NT2/D1 (cell line): ENCODE measurements at regions not wholly inside any gene's neighbourhood (a gene's known extent, or its start where the extent isn't known, plus 50 kb on each side); places are given as distances from the start of the nearest gene placed in this dataset.

Source experiments
- DNase-seq: peaks from one replicate; pipeline ENCODE4 v3.0.0-alpha.2; 2011; ENCODE audit warnings: low read depth, low spot score
- H3K27me3 ChIP-seq: 2 replicates; pipeline ENCODE4 v1.6.0; 2011; ENCODE audit warnings: mild to moderate bottlenecking; ENCODE audit not compliant: insufficient read length, insufficient read depth
- H3K36me3 ChIP-seq: 2 replicates; pipeline ENCODE4 v1.6.1; 2011; ENCODE audit warnings: mild to moderate bottlenecking, low read length, mixed read lengths; ENCODE audit not compliant: insufficient read depth, insufficient read length
- H3K4me1 ChIP-seq: 2 replicates; pipeline ENCODE4 v1.5.1; 2011; ENCODE audit not compliant: insufficient read depth, insufficient read length
- H3K4me3 ChIP-seq: 2 replicates; pipeline ENCODE4 v1.5.1; 2011; ENCODE audit warnings: low read depth; ENCODE audit not compliant: insufficient read length
- H3K9ac ChIP-seq: 2 replicates; pipeline ENCODE4 v1.6.0; 2011; ENCODE audit warnings: low read depth; ENCODE audit not compliant: insufficient read length
- H3K9me3 ChIP-seq: 2 replicates; pipeline ENCODE4 v1.5.1; 2011; ENCODE audit warnings: mild to moderate bottlenecking, low read length; ENCODE audit not compliant: insufficient read depth
- SUZ12 ChIP-seq: IDR thresholded peaks from 2 replicates; pipeline ENCODE4 v1.6.1; 2011; ENCODE audit not compliant: insufficient read length, insufficient read depth; ENCODE audit errors: extremely low read depth
- YY1 ChIP-seq: IDR thresholded peaks from 2 replicates; pipeline ENCODE4 v1.6.1; 2011; ENCODE audit not compliant: insufficient read length, insufficient read depth
- ZNF274 ChIP-seq: IDR thresholded peaks from 2 replicates; pipeline ENCODE4 v1.6.1; 2011; ENCODE audit warnings: mild to moderate bottlenecking, low read depth, low read length

DNA sequence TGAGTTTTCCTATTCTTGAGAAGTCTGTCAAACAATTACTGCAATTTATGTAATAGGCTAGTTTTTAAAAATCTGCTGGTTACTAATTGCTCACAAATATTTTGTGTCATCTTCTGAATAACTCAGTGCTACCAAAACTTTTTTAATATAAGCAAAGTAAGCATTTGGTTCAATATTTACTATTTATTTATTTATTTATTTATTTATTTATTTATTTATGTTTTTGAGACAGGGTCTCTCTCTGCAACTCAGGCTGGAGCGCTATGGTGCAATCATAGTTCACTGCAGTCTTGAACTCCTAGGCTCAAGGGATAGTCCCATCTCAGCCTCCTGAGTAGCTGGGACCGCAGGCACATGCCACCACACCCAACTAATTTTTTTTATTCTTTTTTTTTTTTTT lies 60.4 kb upstream of the CDH20 start:
- H3K36me3 ChIP-seq = no peaks in the 10 kb centered on the region
- H3K9ac ChIP-seq = no peak overlapping the region
- no peak overlapping the region for H3K4me3 ChIP-seq
- TF ChIP-seq ZNF274 (no peak), SUZ12 (no peak), YY1 (no peak)
- peaks cover 15% of the 10 kb centered on the region for H3K9me3 ChIP-seq
- no peaks in the 10 kb centered on the region for H3K4me1 ChIP-seq
- H3K27me3 ChIP-seq = no peaks in the 10 kb centered on the region
- no peak for DNase-seq

DNA sequence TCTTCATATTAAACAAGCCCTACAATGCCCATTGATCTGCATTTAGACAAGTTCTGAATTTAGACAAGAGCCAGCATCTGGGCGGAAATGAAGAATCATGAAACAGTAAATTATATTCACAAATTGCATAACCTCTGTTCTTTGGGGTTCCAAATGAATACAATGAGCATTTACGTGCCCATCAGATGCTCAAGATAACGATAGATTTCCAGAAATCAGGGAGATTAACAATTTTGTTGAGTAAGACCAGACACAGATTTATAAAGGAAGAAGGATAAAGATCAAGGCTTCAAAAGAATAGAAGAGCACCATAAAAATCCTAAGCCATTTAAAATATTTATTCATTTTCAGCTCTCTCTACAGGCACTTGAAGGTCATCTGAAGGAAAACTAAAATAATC lies 59.7 kb upstream of the CDH20 start:
- Histone ChIP-seq H3K4me1 (no peaks in the 10 kb centered on the region), H3K36me3 (no peaks in the 10 kb centered on the region), H3K4me3 (no peak overlapping the region), H3K9ac (no peak overlapping the region), H3K9me3 (peaks cover 15% of the 10 kb centered on the region), H3K27me3 (no peaks in the 10 kb centered on the region)
- TF ChIP-seq SUZ12 (no peak), ZNF274 (no peak), YY1 (no peak)
- no peak for DNase-seq

DNA sequence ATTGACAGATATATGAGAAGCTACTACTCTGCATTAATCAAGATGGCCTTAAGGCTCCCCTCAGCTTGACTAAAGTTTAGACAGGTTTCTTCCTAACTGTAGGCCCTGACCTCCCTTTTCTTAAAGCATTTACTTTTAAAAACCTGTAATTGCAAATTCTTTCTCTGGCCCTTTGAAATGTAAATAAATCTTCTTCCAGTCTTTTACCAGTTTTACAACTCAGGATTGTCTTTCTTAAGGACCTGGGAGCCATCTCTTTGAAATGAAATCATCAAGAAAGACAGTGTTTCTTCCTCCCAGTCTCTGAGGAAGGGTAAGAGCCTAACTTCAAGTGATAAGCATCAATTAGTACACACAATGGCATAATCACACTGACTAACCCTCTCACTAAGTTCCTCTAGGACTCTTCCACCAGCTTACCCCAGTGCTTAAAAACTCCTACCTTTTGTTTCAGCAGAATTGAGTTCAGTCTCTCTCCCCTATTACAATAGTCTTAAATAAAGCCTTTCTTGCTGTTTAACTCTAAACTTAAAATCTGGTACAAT lies 58.7 kb upstream of the CDH20 start:
- H3K4me3 ChIP-seq = no peak overlapping the region
- no peaks in the 10 kb centered on the region for H3K27me3 ChIP-seq

DNA sequence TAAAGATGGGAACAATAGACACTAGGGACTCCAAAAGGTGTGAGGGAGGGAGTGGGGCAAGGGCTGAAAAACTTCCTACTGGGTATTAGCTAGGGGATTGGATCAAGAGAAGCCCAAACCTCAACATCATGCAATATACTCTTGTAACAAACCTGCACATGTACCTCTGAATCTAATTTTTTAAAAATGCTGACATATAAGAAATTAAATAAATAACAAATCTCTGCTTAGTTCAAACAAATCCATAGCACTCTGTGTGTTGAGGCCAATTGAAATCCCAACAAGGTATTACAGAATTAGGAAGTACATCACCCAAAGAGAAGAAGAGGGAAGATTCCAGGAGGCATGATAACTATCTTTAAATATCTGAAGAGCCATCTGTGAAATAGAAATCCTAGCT lies 55.4 kb upstream of the CDH20 start:
- DNase-seq = no peak
- H3K36me3 ChIP-seq = no peaks in the 10 kb centered on the region
- H3K27me3 ChIP-seq = no peaks in the 10 kb centered on the region
- H3K4me3 ChIP-seq = no peak overlapping the region
- H3K9ac ChIP-seq = no peak overlapping the region
- no peaks in the 10 kb centered on the region for H3K4me1 ChIP-seq
- peaks cover 15% of the 10 kb centered on the region for H3K9me3 ChIP-seq
- TF ChIP-seq YY1 (no peak), ZNF274 (no peak), SUZ12 (no peak)

More for the DNA sequence above, 58.7 kb upstream of the CDH20 start:
- H3K4me1 ChIP-seq = no peaks in the 10 kb centered on the region
- TF ChIP-seq SUZ12 (no peak), YY1 (no peak), ZNF274 (no peak)
- peak; percentile 22 for DNase-seq
- no peak overlapping the region for H3K9ac ChIP-seq
- H3K9me3 ChIP-seq = peaks cover 15% of the 10 kb centered on the region
- no peaks in the 10 kb centered on the region for H3K36me3 ChIP-seq

DNA sequence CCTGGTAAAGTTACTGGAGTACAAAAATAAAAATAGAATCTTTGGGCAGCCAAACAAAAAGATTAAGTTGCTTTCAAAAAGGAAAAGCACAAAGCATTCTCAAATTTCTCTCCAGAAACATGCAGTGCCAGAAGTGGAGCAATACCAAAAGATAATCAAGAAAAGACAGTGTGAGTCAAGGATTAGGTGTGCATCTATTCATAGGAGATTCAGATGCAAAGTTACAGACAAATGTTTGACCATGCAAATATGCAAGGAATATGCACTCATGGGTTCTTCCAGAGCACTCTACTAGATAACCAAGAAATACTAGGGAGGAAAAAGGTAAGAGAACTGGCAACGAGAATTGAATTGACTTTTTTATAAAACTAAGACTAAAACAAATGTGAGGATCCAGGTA lies 51.8 kb upstream of the CDH20 start:
- Histone ChIP-seq H3K27me3 (no peaks in the 10 kb centered on the region), H3K9me3 (no peaks in the 10 kb centered on the region; the same call in none of the 2 replicates), H3K4me1 (no peaks in the 10 kb centered on the region), H3K36me3 (no peaks in the 10 kb centered on the region), H3K9ac (no peak overlapping the region), H3K4me3 (no peak overlapping the region)
- no peak for DNase-seq
- TF ChIP-seq ZNF274 (no peak), SUZ12 (no peak), YY1 (no peak)

DNA sequence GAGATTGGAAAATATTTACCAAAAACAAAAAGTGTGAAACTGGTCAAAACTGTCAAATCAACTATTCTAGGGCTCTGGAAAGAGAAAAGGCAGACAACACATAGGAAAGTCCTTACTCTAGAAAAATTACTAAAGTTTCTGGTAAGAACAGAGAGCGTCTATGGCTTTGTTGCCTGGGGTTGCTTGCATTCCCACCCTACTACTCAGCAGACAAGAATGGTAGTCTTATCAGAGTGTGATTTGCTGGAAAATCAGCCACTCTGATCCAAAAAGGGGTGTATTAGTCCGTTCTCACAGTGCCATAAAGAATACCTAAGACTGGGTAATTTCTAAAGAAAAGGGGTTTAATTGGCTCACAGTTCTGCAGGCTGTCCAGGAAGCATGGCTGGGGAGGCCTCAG lies 50.3 kb upstream of the CDH20 start:
- H3K27me3 ChIP-seq = no peaks in the 10 kb centered on the region
- H3K9ac ChIP-seq = no peak overlapping the region
- H3K36me3 ChIP-seq = no peaks in the 10 kb centered on the region
- TF ChIP-seq YY1 = no peak
- no peak for TF ChIP-seq ZNF274
- TF ChIP-seq SUZ12 = no peak
- no peak for DNase-seq
- H3K4me1 ChIP-seq = no peaks in the 10 kb centered on the region
- H3K4me3 ChIP-seq = no peak overlapping the region
- no peaks in the 10 kb centered on the region for H3K9me3 ChIP-seq
